Nephron progenitor cell (in vitro differentiated cells): ENCODE measurements at regions not wholly inside any gene's neighbourhood (a gene's known extent, or its start where the extent isn't known, plus 50 kb on each side); places are given as distances from the start of the nearest gene placed in this dataset.

Experiments used
- DNase-seq: peaks from one replicate; pipeline ENCODE4 v3.0.0; 2021
- H3K27ac Mint-ChIP-seq: 2 replicates; pipeline ENCODE4 v1.8.0; 2021; ENCODE audit warnings: mild to moderate bottlenecking, moderate library complexity, mixed read lengths
- H3K27me3 Mint-ChIP-seq: 2 replicates; pipeline ENCODE4 v1.8.0; 2021; ENCODE audit warnings: mild to moderate bottlenecking, low read depth, mixed read lengths; ENCODE audit not compliant: poor library complexity
- H3K36me3 Mint-ChIP-seq: 2 replicates; pipeline ENCODE4 v1.8.0; 2021; ENCODE audit warnings: low read depth, mixed read lengths
- H3K4me1 Mint-ChIP-seq: 2 replicates; pipeline ENCODE4 v1.8.0; 2021; ENCODE audit warnings: mixed read lengths
- H3K4me3 Mint-ChIP-seq: 2 replicates; pipeline ENCODE4 v1.8.0; 2021; ENCODE audit warnings: mild to moderate bottlenecking, moderate library complexity, mixed read lengths
- H3K9me3 Mint-ChIP-seq: 2 replicates; pipeline ENCODE4 v1.8.0; 2021; ENCODE audit warnings: mild to moderate bottlenecking, moderate library complexity, mixed read lengths
- TF ChIP-seq, protein P1 (sequence below): fragments of 200-600 bp; sonication (generic); IDR thresholded peaks from 2 replicates; pipeline ENCODE4 v1.5.0; 2021; ENCODE audit warnings: antibody characterized with exemption

DNA sequence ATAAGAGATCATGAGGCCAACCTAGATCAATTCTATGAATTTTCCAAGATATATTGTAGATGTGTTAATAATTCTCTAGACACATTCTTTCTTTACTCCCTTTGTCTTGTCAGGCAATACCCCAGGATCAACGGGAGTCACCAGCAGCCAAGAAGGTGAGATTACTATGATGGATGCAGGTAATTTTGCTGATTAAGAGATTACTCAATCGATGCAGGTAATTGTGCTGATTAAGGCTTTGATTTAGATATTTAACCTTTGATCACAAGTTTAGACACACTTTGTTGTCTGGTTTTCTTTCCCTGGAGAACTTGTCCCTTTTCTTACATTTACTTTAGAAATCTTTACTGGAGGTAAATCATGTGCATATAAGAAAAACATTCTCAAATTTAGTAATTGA is 134.3 kb upstream of the CNTN1 start:
- Mint-ChIP-seq H3K27me3 (no peaks in the 10 kb centered on the region), H3K4me3 (no peak overlapping the region), H3K9me3 (peaks cover 5% of the 10 kb centered on the region), H3K27ac (no peak overlapping the region), H3K36me3 (no peaks in the 10 kb centered on the region), H3K4me1 (no peaks in the 10 kb centered on the region)
- TF ChIP-seq, protein P1, sequence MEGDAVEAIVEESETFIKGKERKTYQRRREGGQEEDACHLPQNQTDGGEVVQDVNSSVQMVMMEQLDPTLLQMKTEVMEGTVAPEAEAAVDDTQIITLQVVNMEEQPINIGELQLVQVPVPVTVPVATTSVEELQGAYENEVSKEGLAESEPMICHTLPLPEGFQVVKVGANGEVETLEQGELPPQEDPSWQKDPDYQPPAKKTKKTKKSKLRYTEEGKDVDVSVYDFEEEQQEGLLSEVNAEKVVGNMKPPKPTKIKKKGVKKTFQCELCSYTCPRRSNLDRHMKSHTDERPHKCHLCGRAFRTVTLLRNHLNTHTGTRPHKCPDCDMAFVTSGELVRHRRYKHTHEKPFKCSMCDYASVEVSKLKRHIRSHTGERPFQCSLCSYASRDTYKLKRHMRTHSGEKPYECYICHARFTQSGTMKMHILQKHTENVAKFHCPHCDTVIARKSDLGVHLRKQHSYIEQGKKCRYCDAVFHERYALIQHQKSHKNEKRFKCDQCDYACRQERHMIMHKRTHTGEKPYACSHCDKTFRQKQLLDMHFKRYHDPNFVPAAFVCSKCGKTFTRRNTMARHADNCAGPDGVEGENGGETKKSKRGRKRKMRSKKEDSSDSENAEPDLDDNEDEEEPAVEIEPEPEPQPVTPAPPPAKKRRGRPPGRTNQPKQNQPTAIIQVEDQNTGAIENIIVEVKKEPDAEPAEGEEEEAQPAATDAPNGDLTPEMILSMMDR = no peak
- no peak for DNase-seq

DNA sequence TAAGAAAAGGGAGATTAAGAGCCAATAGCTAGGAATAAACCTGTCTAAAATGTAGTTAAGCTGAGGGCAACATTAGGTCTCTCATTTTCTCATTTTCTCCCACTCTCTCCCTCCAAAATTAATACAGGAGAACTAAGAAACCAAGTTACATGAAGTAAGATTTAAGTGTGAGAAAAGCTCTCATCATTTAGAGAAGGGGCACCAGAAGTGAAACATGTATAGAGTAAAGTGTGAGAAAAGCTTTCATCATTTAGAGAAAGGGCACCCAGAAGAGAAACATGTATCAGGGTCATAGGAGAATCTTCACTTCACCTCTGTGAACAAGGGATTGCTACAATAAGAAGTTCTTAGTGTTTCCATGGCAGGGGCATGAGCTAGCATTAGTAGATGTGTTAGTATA is 132.4 kb upstream of the CNTN1 start:
- no peaks in the 10 kb centered on the region for H3K4me1 Mint-ChIP-seq
- DNase-seq = no peak
- no peak overlapping the region for H3K27ac Mint-ChIP-seq
- TF ChIP-seq, protein P1 = no peak
- H3K27me3 Mint-ChIP-seq = no peaks in the 10 kb centered on the region
- no peaks in the 10 kb centered on the region for H3K36me3 Mint-ChIP-seq
- H3K4me3 Mint-ChIP-seq = no peak overlapping the region
- no peaks in the 10 kb centered on the region for H3K9me3 Mint-ChIP-seq

DNA sequence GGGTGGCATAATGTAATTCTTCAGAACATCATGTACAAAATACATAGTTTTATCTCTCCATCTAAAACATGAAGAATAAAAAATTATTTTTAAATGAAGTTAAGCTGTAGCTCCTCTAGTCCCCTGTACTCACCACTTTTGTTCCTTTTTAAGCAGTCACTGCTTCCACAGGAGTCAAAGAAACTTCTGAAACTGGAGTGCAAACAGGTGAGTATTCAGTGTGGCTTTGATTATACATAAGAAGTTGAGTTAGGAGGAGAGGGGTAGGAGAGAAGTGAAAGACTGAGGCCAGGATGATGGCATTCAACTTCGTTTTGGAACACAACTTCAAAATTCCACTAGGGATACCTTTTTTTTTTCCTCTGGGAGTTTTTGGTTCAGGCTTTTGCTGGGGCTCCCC is 131.4 kb upstream of the CNTN1 start:
- H3K36me3 Mint-ChIP-seq = no peaks in the 10 kb centered on the region
- no peak overlapping the region for H3K4me3 Mint-ChIP-seq
- TF ChIP-seq, protein P1 = no peak
- H3K27me3 Mint-ChIP-seq = no peaks in the 10 kb centered on the region
- no peak overlapping the region for H3K27ac Mint-ChIP-seq
- no peaks in the 10 kb centered on the region for H3K4me1 Mint-ChIP-seq
- DNase-seq = no peak
- H3K9me3 Mint-ChIP-seq = no peaks in the 10 kb centered on the region

DNA sequence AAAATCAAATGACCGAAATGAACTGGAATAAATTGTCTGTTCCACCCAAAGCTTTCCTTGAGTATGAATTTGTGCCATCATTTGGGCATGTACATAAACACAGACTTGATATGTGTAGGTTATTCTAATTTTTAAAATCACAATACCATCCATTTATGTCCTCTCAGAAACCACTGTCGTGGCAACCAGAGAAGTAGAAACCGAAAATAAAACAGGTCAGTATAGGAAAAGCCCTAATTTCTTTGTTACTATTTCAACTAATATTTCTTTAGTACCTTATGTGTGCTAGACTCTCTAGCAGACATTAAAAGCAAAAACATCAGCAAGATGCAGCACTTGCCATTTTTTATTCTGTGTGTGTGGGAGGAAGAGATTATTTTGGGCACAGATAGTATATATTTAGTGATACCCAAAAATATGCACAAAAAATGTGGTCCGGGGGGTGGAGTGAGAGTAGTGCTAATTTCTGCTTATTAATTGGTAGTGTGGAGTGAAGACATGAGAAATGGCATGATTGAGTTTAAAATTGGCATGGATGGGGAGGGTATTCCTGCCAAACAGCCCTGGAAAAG is 130.8 kb upstream of the CNTN1 start:
- no peaks in the 10 kb centered on the region for H3K36me3 Mint-ChIP-seq
- H3K4me1 Mint-ChIP-seq = no peaks in the 10 kb centered on the region
- H3K9me3 Mint-ChIP-seq = no peaks in the 10 kb centered on the region
- no peak overlapping the region for H3K4me3 Mint-ChIP-seq
- no peak for DNase-seq
- TF ChIP-seq, protein P1 = no peak
- H3K27ac Mint-ChIP-seq = no peak overlapping the region
- no peaks in the 10 kb centered on the region for H3K27me3 Mint-ChIP-seq

DNA sequence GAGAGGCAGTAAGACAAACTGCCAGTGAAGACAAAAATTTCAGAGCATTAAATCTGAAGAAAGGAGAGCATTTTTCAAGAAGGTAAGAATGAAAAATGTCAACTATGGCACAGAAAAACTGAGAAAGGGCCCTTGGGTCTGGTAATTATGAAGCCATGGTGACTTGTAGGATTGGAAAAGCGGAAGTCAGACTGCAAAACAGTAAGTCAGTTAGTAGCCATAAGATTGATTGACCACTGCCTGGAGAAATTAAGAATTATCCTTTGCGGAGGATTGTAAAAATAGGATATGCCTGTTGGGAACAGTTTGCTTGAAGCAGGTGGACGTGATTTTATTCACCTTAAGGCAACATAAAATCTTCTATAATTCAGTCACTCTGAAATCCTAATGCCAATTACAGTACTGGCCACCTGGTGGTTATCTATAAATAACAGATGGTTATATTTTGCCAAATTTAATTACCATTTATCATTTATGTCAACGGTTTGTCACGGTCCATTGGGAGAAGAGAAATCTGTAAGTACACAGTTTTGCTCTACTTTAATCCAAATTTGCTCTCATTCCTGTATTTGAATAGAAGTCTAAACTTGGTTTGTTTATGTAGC is 127.1 kb upstream of the CNTN1 start:
- no peaks in the 10 kb centered on the region for H3K27me3 Mint-ChIP-seq
- no peaks in the 10 kb centered on the region for H3K4me1 Mint-ChIP-seq
- H3K4me3 Mint-ChIP-seq = no peak overlapping the region
- no peaks in the 10 kb centered on the region for H3K9me3 Mint-ChIP-seq
- TF ChIP-seq, protein P1 = no peak
- H3K27ac Mint-ChIP-seq = no peak overlapping the region
- no peak for DNase-seq
- no peaks in the 10 kb centered on the region for H3K36me3 Mint-ChIP-seq

DNA sequence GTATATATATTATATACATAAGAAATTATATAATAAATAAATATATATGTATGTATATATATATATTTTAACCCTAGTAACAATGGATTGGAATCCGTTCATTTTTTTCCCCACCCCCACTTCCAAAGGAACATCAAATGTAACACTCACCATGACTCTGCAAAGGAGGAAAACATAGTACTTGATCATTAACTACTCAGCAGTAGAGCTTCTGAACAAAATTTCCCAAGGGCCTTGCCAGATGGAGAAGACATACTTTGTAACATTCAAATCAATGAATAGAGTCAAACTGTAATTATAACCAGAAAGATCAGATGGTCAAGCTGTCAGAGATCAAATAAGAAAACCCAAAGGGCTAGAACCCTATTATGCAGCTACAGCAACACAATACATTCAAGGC is 126.0 kb upstream of the CNTN1 start:
- Mint-ChIP-seq H3K4me3 (no peak overlapping the region), H3K27ac (peak overlapping the region; percentile 2)

More for the DNA sequence above, 126.0 kb upstream of the CNTN1 start:
- Mint-ChIP-seq H3K36me3 (no peaks in the 10 kb centered on the region), H3K9me3 (no peaks in the 10 kb centered on the region), H3K4me1 (no peaks in the 10 kb centered on the region), H3K27me3 (no peaks in the 10 kb centered on the region)
- no peak for DNase-seq
- TF ChIP-seq, protein P1 = no peak
